ENCODE measurements at regions not wholly inside any gene's neighbourhood (a gene's known extent, or its start where the extent isn't known, plus 50 kb on each side); places are given as distances from the start of the nearest gene placed in this dataset.

DNA sequence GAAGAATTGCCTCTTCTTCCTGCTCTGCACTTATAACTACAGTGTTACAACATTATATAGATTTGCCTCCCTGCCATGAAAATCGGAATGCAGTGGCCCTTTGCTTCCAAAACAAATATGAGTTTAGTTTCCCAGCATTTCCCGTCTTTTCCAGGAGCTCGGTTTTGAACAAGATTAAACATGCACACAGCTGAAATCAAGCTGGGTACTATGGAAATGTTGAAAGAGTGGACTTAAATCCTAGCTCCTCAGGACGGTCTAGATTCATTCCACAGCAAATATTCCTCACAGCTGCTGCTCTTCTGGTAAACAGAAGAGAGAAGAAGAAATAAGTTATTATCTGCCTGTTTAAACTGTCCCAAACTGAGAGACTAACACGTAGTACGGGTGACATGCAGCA lies 161.4 kb downstream of the PIK3R1 start:
- TF ChIP-seq, protein P1, sequence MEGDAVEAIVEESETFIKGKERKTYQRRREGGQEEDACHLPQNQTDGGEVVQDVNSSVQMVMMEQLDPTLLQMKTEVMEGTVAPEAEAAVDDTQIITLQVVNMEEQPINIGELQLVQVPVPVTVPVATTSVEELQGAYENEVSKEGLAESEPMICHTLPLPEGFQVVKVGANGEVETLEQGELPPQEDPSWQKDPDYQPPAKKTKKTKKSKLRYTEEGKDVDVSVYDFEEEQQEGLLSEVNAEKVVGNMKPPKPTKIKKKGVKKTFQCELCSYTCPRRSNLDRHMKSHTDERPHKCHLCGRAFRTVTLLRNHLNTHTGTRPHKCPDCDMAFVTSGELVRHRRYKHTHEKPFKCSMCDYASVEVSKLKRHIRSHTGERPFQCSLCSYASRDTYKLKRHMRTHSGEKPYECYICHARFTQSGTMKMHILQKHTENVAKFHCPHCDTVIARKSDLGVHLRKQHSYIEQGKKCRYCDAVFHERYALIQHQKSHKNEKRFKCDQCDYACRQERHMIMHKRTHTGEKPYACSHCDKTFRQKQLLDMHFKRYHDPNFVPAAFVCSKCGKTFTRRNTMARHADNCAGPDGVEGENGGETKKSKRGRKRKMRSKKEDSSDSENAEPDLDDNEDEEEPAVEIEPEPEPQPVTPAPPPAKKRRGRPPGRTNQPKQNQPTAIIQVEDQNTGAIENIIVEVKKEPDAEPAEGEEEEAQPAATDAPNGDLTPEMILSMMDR (IDR thresholded peaks at IDR 0.05; ENCODE audit: low read depth, low read length): no peak
- TF ChIP-seq, protein P2, sequence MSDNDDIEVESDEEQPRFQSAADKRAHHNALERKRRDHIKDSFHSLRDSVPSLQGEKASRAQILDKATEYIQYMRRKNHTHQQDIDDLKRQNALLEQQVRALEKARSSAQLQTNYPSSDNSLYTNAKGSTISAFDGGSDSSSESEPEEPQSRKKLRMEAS (IDR thresholded peaks at IDR 0.05; ENCODE audit: low read depth, low read length): no peak
- no peak for TF ChIP-seq POLR2A (IDR thresholded peaks at IDR 0.05; ENCODE audit: extremely low read depth, insufficient read length)
